ENCODE measurements at regions not wholly inside any gene's neighbourhood (a gene's known extent, or its start where the extent isn't known, plus 50 kb on each side); places are given as distances from the start of the nearest gene placed in this dataset.

DNA sequence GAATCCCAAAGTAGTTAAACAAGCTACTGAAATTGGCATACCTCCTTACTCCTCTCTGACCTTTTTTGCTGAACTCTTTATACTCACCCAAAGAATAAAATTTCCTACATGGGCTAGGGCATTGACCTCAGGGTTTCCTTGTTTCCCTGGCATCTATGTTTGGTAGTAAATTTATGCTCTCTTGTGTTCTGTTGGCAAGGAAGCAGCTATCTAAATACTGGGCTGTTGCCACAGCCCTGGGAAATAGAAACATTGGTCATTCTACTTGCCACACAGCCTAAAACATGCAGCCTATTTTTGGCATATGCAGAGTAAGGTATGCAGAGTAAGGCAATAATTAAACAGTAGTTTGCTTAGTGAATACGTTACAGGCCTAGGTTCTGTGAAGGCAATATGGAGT is 351.4 kb downstream of the HLX start:
- no peak for TF ChIP-seq CTCF (IDR thresholded peaks at IDR 0.05 in 4 of 5, conservative IDR thresholded peaks at IDR 0.05 in 1 of 5)
- no peak for TF ChIP-seq POLR2A (IDR thresholded peaks at IDR 0.05)
